Neural progenitor cell (in vitro differentiated cells): ENCODE measurements at regions not wholly inside any gene's neighbourhood (a gene's known extent, or its start where the extent isn't known, plus 50 kb on each side); places are given as distances from the start of the nearest gene placed in this dataset.
A peak's percentile ranks its signal among the peaks of the same experiment; 100 is the strongest.

ENCODE experiments used
- DNase-seq: peaks from one replicate; pipeline ENCODE4 v3.0.0-alpha.2; 2016; ENCODE audit warnings: low spot score
- H2AFZ ChIP-seq: fragments of 200-600 bp; sonication (generic); replicated peaks from 2 replicates; pipeline ENCODE4 v1.6.1; 2016; ENCODE audit warnings: antibody characterized with exemption
- H3F3A ChIP-seq: fragments of 200-600 bp; sonication (generic); 2 replicates; pipeline ENCODE4 v1.6.1; 2016; ENCODE audit warnings: antibody characterized with exemption, low read depth
- H3K27ac ChIP-seq: fragments of 200-600 bp; sonication (generic); 2 replicates; pipeline ENCODE4 v1.5.1; 2016; ENCODE audit warnings: mild to moderate bottlenecking
- H3K27me3 ChIP-seq: fragments of 200-600 bp; sonication (generic); 2 replicates; pipeline ENCODE4 v1.6.1; 2016; ENCODE audit warnings: mild to moderate bottlenecking, moderate library complexity
- H3K36me3 ChIP-seq: fragments of 200-600 bp; sonication (generic); 2 replicates; pipeline ENCODE4 v1.5.1; 2016
- H3K4me1 ChIP-seq: fragments of 200-600 bp; sonication (generic); 2 replicates; pipeline ENCODE4 v1.6.1; 2016; ENCODE audit warnings: mixed run types
- H3K4me2 ChIP-seq: fragments of 200-600 bp; sonication (generic); 2 replicates; pipeline ENCODE4 v1.6.1; 2016
- H3K4me3 ChIP-seq: fragments of 200-600 bp; sonication (generic); 2 replicates; pipeline ENCODE4 v1.5.1; 2016
- H3K79me2 ChIP-seq: fragments of 200-600 bp; sonication (generic); 2 replicates; pipeline ENCODE4 v1.6.1; 2016; ENCODE audit warnings: low read depth
- H3K9ac ChIP-seq: fragments of 200-600 bp; sonication (generic); 2 replicates; pipeline ENCODE4 v1.6.1; 2016
- H3K9me3 ChIP-seq: fragments of 200-600 bp; sonication (generic); 2 replicates; pipeline ENCODE4 v1.5.1; 2016; ENCODE audit warnings: low read depth
- H4K20me1 ChIP-seq: fragments of 200-600 bp; sonication (generic); 2 replicates; pipeline ENCODE4 v1.6.1; 2016; ENCODE audit warnings: low read depth
- H3K27ac Mint-ChIP-seq: 3 replicates; pipeline ENCODE4 v1.8.0; 2021; ENCODE audit warnings: mixed read lengths
- H3K27me3 Mint-ChIP-seq: 2 replicates; pipeline ENCODE4 v1.8.0; 2022; ENCODE audit warnings: low read depth, mild to moderate bottlenecking, inconsistent platforms, moderate library complexity, mixed read lengths; ENCODE audit not compliant: insufficient read depth
- H3K36me3 Mint-ChIP-seq: 3 replicates; pipeline ENCODE4 v1.8.0; 2021; ENCODE audit warnings: mixed read lengths
- H3K4me1 Mint-ChIP-seq: 3 replicates; pipeline ENCODE4 v1.8.0; 2021; ENCODE audit warnings: mixed read lengths
- H3K4me3 Mint-ChIP-seq: 3 replicates; pipeline ENCODE4 v1.8.0; 2021; ENCODE audit warnings: mild to moderate bottlenecking, moderate library complexity, mixed read lengths
- H3K9me3 Mint-ChIP-seq: 3 replicates; pipeline ENCODE4 v1.8.0; 2020; ENCODE audit warnings: mixed read lengths
- CTCF ChIP-seq: fragments of 200-600 bp; sonication (generic); IDR thresholded peaks from 2 replicates; pipeline ENCODE4 v1.5.1; 2017; ENCODE audit warnings: antibody characterized with exemption, mild to moderate bottlenecking
- EZH2 ChIP-seq: fragments of 200-600 bp; sonication (generic); IDR thresholded peaks from 2 replicates; pipeline ENCODE4 v1.6.1; 2017; ENCODE audit warnings: antibody characterized with exemption, mild to moderate bottlenecking, moderate library complexity
- EZH2phosphoT487 ChIP-seq: fragments of 200-600 bp; sonication (generic); IDR thresholded peaks from 2 replicates; pipeline ENCODE4 v1.6.1; 2017; ENCODE audit warnings: antibody characterized with exemption

GRCh38 chr12:63394349-63394748 lies 243.3 kb upstream of the AVPR1A start:
- H3K9me3 Mint-ChIP-seq = no peaks in the 10 kb centered on the region
- H3K4me1 Mint-ChIP-seq = peaks cover 7% of the 10 kb centered on the region
- Histone ChIP-seq H3K36me3 (no peaks in the 10 kb centered on the region), H3K9ac (no peak overlapping the region), H2AFZ (no peak overlapping the region), H3F3A (no peaks in the 10 kb centered on the region), H3K79me2 (no peaks in the 10 kb centered on the region), H3K27ac (no peak overlapping the region), H3K4me1 (no peaks in the 10 kb centered on the region), H3K4me3 (no peak overlapping the region), H4K20me1 (no peaks in the 10 kb centered on the region), H3K4me2 (no peak overlapping the region), H3K27me3 (no peaks in the 10 kb centered on the region), H3K9me3 (no peaks in the 10 kb centered on the region)
- H3K27me3 Mint-ChIP-seq = no peaks in the 10 kb centered on the region
- DNase-seq = no peak
- TF ChIP-seq EZH2phosphoT487 (no peak), EZH2 (no peak), CTCF (no peak)
- H3K36me3 Mint-ChIP-seq = no peaks in the 10 kb centered on the region
- H3K27ac Mint-ChIP-seq = no peak overlapping the region
- H3K4me3 Mint-ChIP-seq = no peak overlapping the region

GRCh38 chr12:63389211-63389610 lies 238.2 kb upstream of the AVPR1A start:
- no peak for DNase-seq
- H3K27ac Mint-ChIP-seq = no peak overlapping the region
- H3K4me1 Mint-ChIP-seq = peaks cover 8% of the 10 kb centered on the region
- no peak overlapping the region for H3K9ac ChIP-seq
- no peak overlapping the region for H3K4me3 ChIP-seq
- no peaks in the 10 kb centered on the region for H3F3A ChIP-seq
- H3K4me3 Mint-ChIP-seq = no peak overlapping the region
- no peaks in the 10 kb centered on the region for H3K9me3 Mint-ChIP-seq
- no peaks in the 10 kb centered on the region for H3K36me3 Mint-ChIP-seq
- peak overlapping the region; percentile 64 for H2AFZ ChIP-seq
- no peaks in the 10 kb centered on the region for H3K9me3 ChIP-seq
- TF ChIP-seq CTCF (no peak), EZH2phosphoT487 (no peak), EZH2 (no peak)
- no peak overlapping the region for H3K4me2 ChIP-seq
- H4K20me1 ChIP-seq = no peaks in the 10 kb centered on the region
- no peaks in the 10 kb centered on the region for H3K27me3 ChIP-seq
- H3K27ac ChIP-seq = no peak overlapping the region
- no peaks in the 10 kb centered on the region for H3K79me2 ChIP-seq
- no peaks in the 10 kb centered on the region for H3K4me1 ChIP-seq
- H3K36me3 ChIP-seq = no peaks in the 10 kb centered on the region
- no peaks in the 10 kb centered on the region for H3K27me3 Mint-ChIP-seq

GRCh38 chr12:63387771-63388170 lies 236.8 kb upstream of the AVPR1A start:
- peaks cover 13% of the 10 kb centered on the region for H3K4me1 Mint-ChIP-seq
- no peak overlapping the region for H3K27ac Mint-ChIP-seq
- no peak overlapping the region for H3K9ac ChIP-seq

More at GRCh38 chr12:63387771-63388170, 236.8 kb upstream of the AVPR1A start:
- no peak overlapping the region for H3K4me3 ChIP-seq
- TF ChIP-seq CTCF = no peak
- TF ChIP-seq EZH2 = no peak
- TF ChIP-seq EZH2phosphoT487 = no peak
- H3K4me1 ChIP-seq = no peaks in the 10 kb centered on the region
- no peak overlapping the region for H3K27ac ChIP-seq
- DNase-seq = no peak
- H3K27me3 ChIP-seq = no peaks in the 10 kb centered on the region
- no peaks in the 10 kb centered on the region for H3K9me3 Mint-ChIP-seq
- H3F3A ChIP-seq = no peaks in the 10 kb centered on the region
- no peaks in the 10 kb centered on the region for H3K27me3 Mint-ChIP-seq
- H3K4me2 ChIP-seq = no peak overlapping the region
- H3K9me3 ChIP-seq = no peaks in the 10 kb centered on the region
- H3K79me2 ChIP-seq = no peaks in the 10 kb centered on the region
- H2AFZ ChIP-seq = no peak overlapping the region
- no peaks in the 10 kb centered on the region for H3K36me3 ChIP-seq
- H3K36me3 Mint-ChIP-seq = no peaks in the 10 kb centered on the region
- H3K4me3 Mint-ChIP-seq = no peak overlapping the region
- H4K20me1 ChIP-seq = no peaks in the 10 kb centered on the region
